NCI-H2107 (cell line): ENCODE measurements at regions not wholly inside any gene's neighbourhood (a gene's known extent, or its start where the extent isn't known, plus 50 kb on each side); places are given as distances from the start of the nearest gene placed in this dataset.

Experiments used
- DNase-seq: peaks from one replicate; lab custom pipeline; 2025; lab: John Stamatoyannopoulos, UW

GRCh38 chr6:142561511-142562265 is 259.9 kb downstream of the ADGRG6 start:
- DNase-seq: no peak

- DNase-seq: no peak
Observed at GRCh38 chr6:142562865-142563264, 261.1 kb downstream of the ADGRG6 start.

GRCh38 chr6:142566628-142567396 is 265.0 kb downstream of the ADGRG6 start:
- peak; percentile 3 for DNase-seq

GRCh38 chr6:142567461-142567860 is 265.7 kb downstream of the ADGRG6 start:
- no peak for DNase-seq

- DNase-seq: no peak
Observed at GRCh38 chr6:142568857-142569597, 267.2 kb downstream of the ADGRG6 start.

GRCh38 chr6:142569676-142570075 is 267.9 kb downstream of the ADGRG6 start:
- DNase-seq: no peak

- no peak for DNase-seq
Observed at GRCh38 chr6:142570221-142570671, 268.4 kb downstream of the ADGRG6 start.

- no peak for DNase-seq
Observed at GRCh38 chr6:142592876-142593275, 291.1 kb downstream of the ADGRG6 start.

GRCh38 chr6:142597836-142598235 is 296.0 kb downstream of the ADGRG6 start:
- no peak for DNase-seq

GRCh38 chr6:142601427-142601826 is 299.6 kb downstream of the ADGRG6 start:
- DNase-seq: no peak

- no peak for DNase-seq
Observed at GRCh38 chr6:142602972-142603371, 301.2 kb downstream of the ADGRG6 start.

GRCh38 chr6:142605922-142606485 is 304.2 kb downstream of the ADGRG6 start:
- DNase-seq: no peak

GRCh38 chr6:142612956-142613355 is 311.1 kb downstream of the ADGRG6 start:
- DNase-seq: no peak

GRCh38 chr6:142613981-142614380 is 312.2 kb downstream of the ADGRG6 start:
- DNase-seq: no peak

GRCh38 chr6:142617158-142617557 is 315.4 kb downstream of the ADGRG6 start:
- DNase-seq: no peak

GRCh38 chr6:142621822-142622221 is 320.0 kb downstream of the ADGRG6 start:
- no peak for DNase-seq

GRCh38 chr6:142624978-142625715 is 319.8 kb downstream of the HIVEP2 start:
- DNase-seq: no peak

GRCh38 chr6:142627474-142627873 is 317.5 kb downstream of the HIVEP2 start:
- DNase-seq: no peak

GRCh38 chr6:142631517-142632385 is 313.2 kb downstream of the HIVEP2 start:
- DNase-seq: no peak

- DNase-seq: no peak
Observed at GRCh38 chr6:142633317-142633716, 311.7 kb downstream of the HIVEP2 start.

GRCh38 chr6:142635130-142635529 is 309.8 kb downstream of the HIVEP2 start:
- no peak for DNase-seq
